Lower leg skin (tissue), 4 donors: ENCODE measurements at regions not wholly inside any gene's neighbourhood (a gene's known extent, or its start where the extent isn't known, plus 50 kb on each side); places are given as distances from the start of the nearest gene placed in this dataset.
A peak's percentile ranks its signal among the peaks of the same experiment; 100 is the strongest.

ENCODE experiments used
- DNase-seq, 2 donors: peaks; one replicate each; pipeline ENCODE4 v3.0.0-alpha.2; 2019; ENCODE audit warnings: low spot score in 2 of 2
- H3K4me3 ChIP-seq: fragments of 200-600 bp; sonication (generic); 2 replicates; pipeline ENCODE4 v1.5.1; 2017; ENCODE audit warnings: mild to moderate bottlenecking, low read depth; ENCODE audit not compliant: poor library complexity, severe bottlenecking
- CTCF ChIP-seq, 3 donors: fragments of 450-650 bp; IDR thresholded peaks; one replicate each; pipeline ENCODE4 v1.5.1; 2016; ENCODE audit warnings: antibody characterized with exemption in 3 of 3, mild to moderate bottlenecking in 3 of 3, moderate library complexity in 2 of 3
- POLR2A ChIP-seq, 2 donors: fragments of 450-650 bp; IDR thresholded peaks; one replicate each; pipeline ENCODE4 v1.6.1; 2016 to 2017; ENCODE audit warnings: antibody characterized with exemption in 2 of 2, mild to moderate bottlenecking in 1 of 2, moderate library complexity in 1 of 2
- WGBS, 2 donors: methylation state at CpG; one replicate each; pipeline ENCODE4 v1.1.5; 2018; 5-methylcytosine and 5-hydroxymethylcytosine counted together
- intact Hi-C: fragments of 100-400 bp; cut with DNase I; formaldehyde crosslinking; loops from one replicate; pipeline ENCODE4 v1.15.0; 2023; ENCODE audit warnings: low total_unique reads

DNA sequence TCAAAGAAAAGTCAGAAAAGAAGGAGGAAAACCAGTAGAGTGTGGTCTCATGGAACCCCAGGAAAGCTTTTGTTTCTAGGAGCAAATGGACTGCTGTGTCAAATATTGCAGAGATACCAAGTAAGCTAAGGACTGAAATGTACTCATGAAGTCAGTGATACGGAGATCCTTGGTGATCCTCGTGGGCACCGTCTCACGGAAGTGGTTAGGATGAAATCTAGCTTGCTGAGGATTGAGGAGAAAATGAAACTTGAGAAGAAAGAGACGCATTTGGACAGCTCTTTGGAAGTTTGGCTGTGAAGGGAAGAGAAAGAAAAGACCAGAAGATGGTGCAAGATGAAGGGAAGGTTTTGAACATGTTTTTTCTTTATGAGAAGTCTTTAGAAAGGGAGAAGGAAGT is 104.0 kb upstream of the CCND2 start:
- TF ChIP-seq CTCF (IDR thresholded peaks at IDR 0.05) (no peak), POLR2A (IDR thresholded peaks at IDR 0.05) (no peak)
- intact Hi-C loops: no loop called here
- no peak for DNase-seq
- no peak overlapping the region for H3K4me3 ChIP-seq
- 76 to 84% methylated on average over 5 of the region's 5 CpGs for WGBS, 2 donors

- TF ChIP-seq CTCF (IDR thresholded peaks at IDR 0.05) (no peak), POLR2A (IDR thresholded peaks at IDR 0.05) (no peak)
- no peak for DNase-seq
- intact Hi-C loops: no loop called here
- WGBS, 2 donors: 71 to 84% methylated on average over 6 of the region's 6 CpGs
- no peak overlapping the region for H3K4me3 ChIP-seq
Measured at GRCh38 chr12:4168036-4168435, 105.5 kb upstream of the CCND2 start.

DNA sequence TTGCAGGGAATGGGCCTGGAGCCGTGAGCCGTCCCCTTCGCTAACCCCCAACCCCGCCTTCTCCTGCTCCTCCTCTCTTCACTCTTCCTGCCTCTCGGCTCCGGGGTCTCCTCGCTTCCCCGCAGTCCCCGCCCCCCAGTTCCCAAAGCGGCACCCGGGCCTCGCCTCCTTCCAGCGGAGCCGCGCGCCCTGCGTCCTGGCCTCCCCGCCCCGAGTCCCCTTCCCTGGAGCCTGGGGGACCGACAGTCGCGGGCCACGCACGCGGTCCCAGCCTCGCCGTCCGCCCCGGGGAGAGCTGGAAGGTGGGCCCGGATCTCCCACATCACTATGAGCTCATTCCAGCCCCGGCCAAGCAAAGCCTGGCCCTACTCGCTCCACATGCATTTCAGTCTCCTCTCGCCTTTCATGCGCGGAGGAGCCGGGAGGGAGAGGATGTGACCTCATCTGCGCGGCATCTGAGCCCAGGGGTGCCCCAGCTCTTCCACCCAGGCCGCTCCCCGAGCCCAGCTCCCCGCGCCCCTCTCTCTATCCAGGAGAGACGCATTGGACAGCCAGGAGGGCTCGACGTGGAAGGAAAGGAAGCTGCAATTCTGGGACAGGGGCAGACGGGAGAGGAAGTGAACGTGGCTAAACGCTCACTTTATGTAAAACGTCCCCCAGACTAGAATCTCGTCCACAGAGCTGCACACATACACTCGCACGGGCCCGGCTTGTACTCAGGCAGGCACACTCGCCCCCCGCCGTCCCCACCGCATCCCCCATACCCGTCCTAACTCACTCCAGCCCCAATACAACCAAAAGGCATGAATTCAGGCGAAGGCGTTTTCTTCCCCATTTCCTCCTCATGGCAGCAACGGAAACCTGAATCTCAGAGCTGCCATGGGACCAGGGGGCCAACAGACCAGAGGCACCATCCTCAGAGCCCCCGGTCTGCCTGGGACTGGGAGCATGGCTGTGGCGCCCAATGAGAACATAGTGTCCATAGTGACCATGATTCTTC is 108.7 kb upstream of the CCND2 start:
- DNase-seq: no peak
- WGBS, 2 donors: 9 to 13% methylated on average over 57 to 60 of the region's 63 CpGs
- intact Hi-C loops: no loop called here
- TF ChIP-seq POLR2A (IDR thresholded peaks at IDR 0.05): no peak
- no peak for TF ChIP-seq CTCF (IDR thresholded peaks at IDR 0.05)
- peak overlapping the region; percentile 19 for H3K4me3 ChIP-seq

GRCh38 chr12:4164188-4164558 is 109.4 kb upstream of the CCND2 start:
- no peak for DNase-seq
- 53 to 56% methylated on average over 12 of the region's 12 CpGs for WGBS, 2 donors
- H3K4me3 ChIP-seq: no peak overlapping the region
- intact Hi-C loops: no loop called here
- TF ChIP-seq POLR2A (IDR thresholded peaks at IDR 0.05) (no peak), CTCF (IDR thresholded peaks at IDR 0.05) (no peak)

GRCh38 chr12:4161718-4162117 is 111.8 kb upstream of the CCND2 start:
- TF ChIP-seq CTCF (IDR thresholded peaks at IDR 0.05) (no peak), POLR2A (IDR thresholded peaks at IDR 0.05) (no peak)
- no peak for DNase-seq
- WGBS, 2 donors: 82 to 96% methylated on average over 3 of the region's 3 CpGs
- H3K4me3 ChIP-seq: no peak overlapping the region
- intact Hi-C loops: no loop called here
